Gastroesophageal sphincter (tissue), 4 donors: ENCODE measurements at regions not wholly inside any gene's neighbourhood (a gene's known extent, or its start where the extent isn't known, plus 50 kb on each side); places are given as distances from the start of the nearest gene placed in this dataset.

Experiments
- ATAC-seq: fragments of 150-250 bp; one replicate; pipeline ENCODE4 v1.9.1; 2016; ENCODE audit warnings: mild to moderate bottlenecking, moderate library complexity
- H3K27ac ChIP-seq, 4 donors: fragments of 200-600 bp; sonication (generic) in 3 of 4; 1 replicate in 3 of 4; 2 replicates in 1 of 4; pipeline ENCODE4 v1.5.1; 2016 to 2019
- H3K27me3 ChIP-seq: fragments of 200-600 bp; sonication (generic); one replicate; pipeline ENCODE4 v1.5.1; 2019
- H3K36me3 ChIP-seq, 2 donors: fragments of 200-600 bp; sonication (generic); one replicate each; pipeline ENCODE4 v1.5.1; 2019; ENCODE audit warnings: control low read depth in 1 of 2
- H3K4me1 ChIP-seq, 3 donors: fragments of 200-600 bp; sonication (generic); 1 replicate in 2 of 3; 2 replicates in 1 of 3; pipeline ENCODE4 v1.5.1; 2016 to 2019; ENCODE audit warnings: control low read depth in 2 of 3
- H3K4me3 ChIP-seq, 2 donors: fragments of 200-600 bp; sonication (generic); one replicate each; pipeline ENCODE4 v1.5.1; 2019; ENCODE audit warnings: mild to moderate bottlenecking in 1 of 2, moderate library complexity in 1 of 2
- H3K9me3 ChIP-seq, 3 donors: fragments of 200-600 bp; sonication (generic); one replicate each; pipeline ENCODE4 v1.5.1; 2017 to 2019; ENCODE audit warnings: control low read depth in 2 of 3
- EP300 ChIP-seq: sonication (generic); formaldehyde crosslinking; IDR thresholded peaks from one replicate; pipeline ENCODE4 v1.6.1; 2017; ENCODE audit warnings: antibody characterized with exemption, mild to moderate bottlenecking
- POLR2A ChIP-seq, 2 donors: fragments of 450-650 bp; IDR thresholded peaks; one replicate each; pipeline ENCODE4 v1.6.1; 2017; ENCODE audit warnings: antibody characterized with exemption in 2 of 2, mild to moderate bottlenecking in 2 of 2, moderate library complexity in 1 of 2
- POLR2AphosphoS5 ChIP-seq: sonication (generic); formaldehyde crosslinking; IDR thresholded peaks from one replicate; pipeline ENCODE4 v1.6.1; 2017; ENCODE audit warnings: antibody characterized with exemption
- WGBS, 2 donors: methylation state at CpG; one replicate each; pipeline ENCODE4 v1.1.5; 2018; ENCODE audit warnings: low coverage in 1 of 2; 5-methylcytosine and 5-hydroxymethylcytosine counted together
- TF ChIP-seq, protein P1 (sequence below), 4 experiments: fragments of 200-600 bp in 2 of 4; fragments of 450-650 bp in 2 of 4; sonication (generic) in 1 of 4; IDR thresholded peaks; one replicate each; pipeline ENCODE4 v1.5.1; 2017 to 2019; ENCODE audit warnings: antibody characterized with exemption in 4 of 4, mild to moderate bottlenecking in 2 of 4, moderate library complexity in 2 of 4

DNA sequence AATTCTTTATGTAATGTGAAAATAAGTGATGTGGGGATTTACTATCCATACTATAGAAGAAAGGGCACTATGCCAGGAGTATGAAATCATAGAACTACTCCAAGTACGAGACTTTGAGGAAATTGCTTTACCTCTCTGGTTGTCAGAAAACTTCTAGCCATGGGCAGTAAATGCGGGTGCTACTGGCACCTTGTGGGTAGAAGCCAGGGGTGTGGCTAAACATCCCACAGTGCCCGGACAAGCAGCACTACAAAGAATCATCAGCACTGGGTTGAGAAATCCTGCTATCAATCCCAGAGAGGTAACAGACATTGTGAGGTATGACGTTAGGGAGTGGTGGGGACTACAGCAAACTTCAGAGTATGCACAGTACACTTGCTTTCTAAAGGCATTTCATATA is 453.5 kb upstream of the TNP1 start:
- TF ChIP-seq EP300 (no peak), POLR2A (IDR thresholded peaks at IDR 0.05) (no peak), POLR2AphosphoS5 (no peak)
- TF ChIP-seq, protein P1, sequence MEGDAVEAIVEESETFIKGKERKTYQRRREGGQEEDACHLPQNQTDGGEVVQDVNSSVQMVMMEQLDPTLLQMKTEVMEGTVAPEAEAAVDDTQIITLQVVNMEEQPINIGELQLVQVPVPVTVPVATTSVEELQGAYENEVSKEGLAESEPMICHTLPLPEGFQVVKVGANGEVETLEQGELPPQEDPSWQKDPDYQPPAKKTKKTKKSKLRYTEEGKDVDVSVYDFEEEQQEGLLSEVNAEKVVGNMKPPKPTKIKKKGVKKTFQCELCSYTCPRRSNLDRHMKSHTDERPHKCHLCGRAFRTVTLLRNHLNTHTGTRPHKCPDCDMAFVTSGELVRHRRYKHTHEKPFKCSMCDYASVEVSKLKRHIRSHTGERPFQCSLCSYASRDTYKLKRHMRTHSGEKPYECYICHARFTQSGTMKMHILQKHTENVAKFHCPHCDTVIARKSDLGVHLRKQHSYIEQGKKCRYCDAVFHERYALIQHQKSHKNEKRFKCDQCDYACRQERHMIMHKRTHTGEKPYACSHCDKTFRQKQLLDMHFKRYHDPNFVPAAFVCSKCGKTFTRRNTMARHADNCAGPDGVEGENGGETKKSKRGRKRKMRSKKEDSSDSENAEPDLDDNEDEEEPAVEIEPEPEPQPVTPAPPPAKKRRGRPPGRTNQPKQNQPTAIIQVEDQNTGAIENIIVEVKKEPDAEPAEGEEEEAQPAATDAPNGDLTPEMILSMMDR (IDR thresholded peaks at IDR 0.05) = no peak
- Histone ChIP-seq H3K27ac (no peak overlapping the region), H3K9me3 (peaks cover 0 to 9% (median 0%) of the 10 kb centered on the region in 3 donors), H3K4me3 (no peak overlapping the region), H3K4me1 (no peaks in the 10 kb centered on the region), H3K27me3 (no peaks in the 10 kb centered on the region), H3K36me3 (no peaks in the 10 kb centered on the region)
- ATAC-seq = no peak
- 91 to 92% methylated on average over 3 of the region's 4 CpGs for WGBS, 2 donors

DNA sequence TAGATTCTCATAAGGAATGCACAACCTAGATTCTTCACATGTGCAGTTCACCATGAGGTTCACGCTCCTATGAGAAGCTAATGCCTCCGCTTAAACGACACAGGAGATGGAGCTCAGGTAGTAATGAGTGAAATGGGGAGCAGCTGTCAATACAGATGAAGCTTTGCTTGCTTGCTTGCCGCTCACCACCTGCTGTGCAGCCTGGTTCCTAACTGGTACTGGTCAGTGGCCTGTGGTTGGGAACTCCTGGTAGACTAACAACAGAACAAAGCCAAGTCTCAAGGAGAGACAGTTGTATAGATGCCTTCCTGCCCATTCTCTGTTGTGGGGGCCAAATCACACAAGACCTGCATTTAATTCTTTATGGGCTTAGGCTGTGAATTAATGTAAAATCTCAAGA is 449.2 kb upstream of the TNP1 start:
- H3K27me3 ChIP-seq = no peaks in the 10 kb centered on the region
- H3K4me3 ChIP-seq = no peak overlapping the region
- no peak for ATAC-seq
- H3K36me3 ChIP-seq = no peaks in the 10 kb centered on the region
- H3K27ac ChIP-seq = no peak overlapping the region
- no peaks in the 10 kb centered on the region for H3K4me1 ChIP-seq
- TF ChIP-seq, protein P1 (IDR thresholded peaks at IDR 0.05) = no peak
- no peak for TF ChIP-seq EP300
- TF ChIP-seq POLR2AphosphoS5 = no peak
- no peak for TF ChIP-seq POLR2A (IDR thresholded peaks at IDR 0.05)
- no peaks in the 10 kb centered on the region for H3K9me3 ChIP-seq
- 67 to 100% methylated on average over 1 to 3 of the region's 4 CpGs for WGBS, 2 donors

DNA sequence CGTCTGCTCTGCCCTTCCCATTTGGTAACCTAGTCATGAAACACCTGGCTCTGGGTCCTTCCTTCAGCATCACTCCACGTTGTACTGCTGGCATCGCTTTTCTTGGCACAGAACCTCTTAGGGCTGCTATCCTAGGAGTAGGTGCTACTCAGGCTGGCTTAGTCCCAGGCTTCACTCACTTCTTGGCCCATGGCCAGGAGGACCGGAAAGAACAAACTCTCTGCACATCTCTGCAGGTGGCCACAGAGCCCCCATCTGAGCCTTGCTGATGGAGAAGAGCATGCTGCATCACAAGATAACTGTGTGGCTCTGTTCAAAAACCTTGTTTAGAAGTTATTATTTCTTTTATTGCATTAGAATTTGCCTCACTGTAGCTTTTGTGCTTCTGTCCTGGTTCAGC is 447.2 kb upstream of the TNP1 start:
- TF ChIP-seq, protein P1 (IDR thresholded peaks at IDR 0.05) = no peak
- no peak for TF ChIP-seq POLR2A (IDR thresholded peaks at IDR 0.05)
- TF ChIP-seq POLR2AphosphoS5 = no peak
- no peak for TF ChIP-seq EP300
- no peaks in the 10 kb centered on the region for H3K4me1 ChIP-seq
- WGBS, 2 donors = 84% methylated on average over 3 of the region's 4 CpGs; no CpG with 5 or more reads in 1 of the 2 donors
- ATAC-seq = no peak
- no peak overlapping the region for H3K27ac ChIP-seq
- H3K9me3 ChIP-seq = no peaks in the 10 kb centered on the region
- H3K4me3 ChIP-seq = no peak overlapping the region
- no peaks in the 10 kb centered on the region for H3K27me3 ChIP-seq
- H3K36me3 ChIP-seq = no peaks in the 10 kb centered on the region

DNA sequence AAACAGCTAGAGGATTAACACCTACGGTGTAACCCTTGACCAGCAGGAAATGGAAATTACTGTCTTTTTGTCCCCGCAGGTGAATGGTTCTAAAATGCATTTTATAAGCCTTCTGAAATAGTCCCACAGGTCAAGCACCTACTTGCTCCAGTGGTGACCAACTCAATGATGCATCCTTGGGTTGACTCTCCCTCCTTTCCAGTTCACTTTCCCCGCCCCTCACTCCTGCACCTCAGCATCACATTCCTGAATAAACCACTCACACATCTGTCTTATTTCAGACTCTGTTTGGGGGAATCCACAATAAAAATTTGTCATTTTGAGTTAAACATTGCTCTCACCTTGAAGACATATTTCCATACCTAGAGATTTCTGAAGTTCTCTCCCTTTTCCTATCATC is 446.0 kb upstream of the TNP1 start:
- Histone ChIP-seq H3K9me3 (no peaks in the 10 kb centered on the region), H3K4me1 (peaks cover 0 to 11% (median 0%) of the 10 kb centered on the region in 3 donors), H3K4me3 (no peak overlapping the region), H3K36me3 (no peaks in the 10 kb centered on the region), H3K27ac (no peak overlapping the region), H3K27me3 (no peaks in the 10 kb centered on the region)
- TF ChIP-seq, protein P1 (IDR thresholded peaks at IDR 0.05) = no peak
- no peak for TF ChIP-seq POLR2AphosphoS5
- no peak for TF ChIP-seq EP300
- TF ChIP-seq POLR2A (IDR thresholded peaks at IDR 0.05) = no peak
- no peak for ATAC-seq
- WGBS, 2 donors = 70 to 89% methylated on average over 3 of the region's 3 CpGs

DNA sequence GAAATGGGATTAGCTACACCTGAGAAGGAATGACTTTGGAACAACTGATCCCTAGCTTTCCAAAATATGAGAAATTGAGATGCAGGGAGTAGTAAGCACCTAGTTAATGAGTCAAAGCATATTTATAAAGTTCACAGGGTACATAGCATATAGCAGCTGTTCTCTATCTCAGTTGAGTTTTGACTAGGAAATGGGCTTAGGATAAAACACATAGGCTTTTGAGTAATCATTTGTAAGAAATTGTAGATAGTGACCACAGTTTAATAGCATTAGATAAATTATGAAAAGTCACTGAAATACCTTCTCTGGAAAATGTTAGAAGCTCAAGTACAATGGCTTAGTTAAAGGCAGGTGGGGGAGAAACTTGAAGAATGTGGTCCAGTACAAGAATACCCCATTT is 444.7 kb upstream of the TNP1 start:
- no peaks in the 10 kb centered on the region for H3K9me3 ChIP-seq
- TF ChIP-seq POLR2AphosphoS5 (no peak), POLR2A (IDR thresholded peaks at IDR 0.05) (no peak), EP300 (no peak)
- TF ChIP-seq, protein P1 (IDR thresholded peaks at IDR 0.05) = no peak
- H3K4me1 ChIP-seq = peaks cover 0 to 14% (median 0%) of the 10 kb centered on the region in 3 donors
- no peaks in the 10 kb centered on the region for H3K27me3 ChIP-seq
- no peak overlapping the region for H3K4me3 ChIP-seq
- H3K27ac ChIP-seq = no peak overlapping the region
- H3K36me3 ChIP-seq = no peaks in the 10 kb centered on the region
- ATAC-seq = no peak
